IPS-NIHi11 (cell line): ENCODE measurements at regions not wholly inside any gene's neighbourhood (a gene's known extent, or its start where the extent isn't known, plus 50 kb on each side); places are given as distances from the start of the nearest gene placed in this dataset.

Experiments used
- DNase-seq: peaks from one replicate; pipeline ENCODE4 v3.0.0; 2012; ENCODE audit warnings: mixed read lengths, low spot score

DNA sequence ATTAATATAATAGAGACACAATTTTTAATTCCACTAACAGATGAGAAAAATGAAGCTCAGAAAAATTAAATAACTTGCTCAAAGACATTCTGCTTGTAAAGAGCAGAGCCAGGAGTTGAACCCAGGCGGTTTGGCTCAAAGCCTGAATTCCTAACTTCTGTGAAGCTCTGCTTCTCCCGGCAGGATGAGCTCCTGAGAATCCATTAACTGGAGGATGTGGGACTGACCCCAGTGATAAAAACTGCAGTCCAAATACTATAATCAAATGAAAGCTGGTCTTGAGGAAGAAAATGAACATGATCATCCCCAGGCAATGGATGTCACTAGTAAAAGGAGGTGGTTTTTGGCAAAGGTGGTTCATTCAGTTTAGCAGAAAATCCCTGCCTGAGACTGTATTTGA, 898.2 kb downstream of the CCSER2 start:
- DNase-seq = no peak

DNA sequence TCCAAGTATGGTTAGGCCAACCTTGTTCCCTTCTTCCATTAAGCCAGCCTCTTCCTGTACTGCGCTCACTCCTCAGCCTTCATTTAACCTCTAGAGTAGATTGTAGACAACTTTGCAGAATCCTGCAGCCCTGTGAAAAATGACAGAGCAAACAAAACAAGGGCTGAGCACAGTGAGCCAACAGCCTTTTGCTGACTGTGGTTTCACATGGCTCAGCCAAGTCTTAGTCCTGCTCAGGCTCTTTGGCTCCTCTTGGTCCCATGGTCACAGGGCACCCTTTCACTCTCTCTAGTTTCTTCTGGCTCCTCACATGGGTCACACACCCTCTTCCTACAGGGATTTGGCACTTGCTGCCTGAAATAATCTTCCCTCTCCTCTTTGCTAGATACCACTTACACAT, 900.3 kb downstream of the CCSER2 start:
- DNase-seq = no peak

DNA sequence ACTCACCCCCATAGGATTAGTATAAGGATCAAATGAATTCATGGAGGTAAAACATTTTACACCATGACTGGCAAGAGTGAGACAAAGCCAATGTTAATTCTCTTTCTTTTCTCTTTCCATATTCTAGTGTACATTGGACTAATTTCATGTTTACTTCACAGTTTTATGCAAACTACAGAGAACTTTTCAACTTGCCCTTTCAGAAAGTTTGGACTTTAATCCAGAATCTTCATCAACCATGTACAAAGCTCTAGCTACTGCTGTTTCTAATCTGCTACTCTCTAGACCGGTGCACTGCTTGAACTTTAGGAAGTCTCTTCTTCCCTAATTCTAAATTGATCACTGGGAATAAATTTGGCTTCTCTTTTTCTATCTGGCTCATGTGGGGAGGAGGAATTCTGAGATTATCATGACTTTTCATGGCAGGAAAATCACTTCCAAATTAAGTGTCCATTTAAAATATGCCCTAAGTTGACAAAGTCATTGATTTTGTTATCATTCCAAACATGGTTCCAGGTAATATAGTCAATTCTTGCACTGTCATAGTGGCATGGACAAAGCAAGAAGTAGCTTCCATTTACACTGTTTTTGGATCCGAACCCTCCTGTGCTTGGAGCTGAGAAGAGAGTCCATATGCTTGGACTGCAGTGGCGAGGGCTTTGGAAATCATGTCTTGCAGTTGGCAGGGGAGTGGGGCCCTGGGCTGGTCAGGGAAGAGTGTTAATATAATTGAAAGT, 903.3 kb downstream of the CCSER2 start:
- DNase-seq = no peak

DNA sequence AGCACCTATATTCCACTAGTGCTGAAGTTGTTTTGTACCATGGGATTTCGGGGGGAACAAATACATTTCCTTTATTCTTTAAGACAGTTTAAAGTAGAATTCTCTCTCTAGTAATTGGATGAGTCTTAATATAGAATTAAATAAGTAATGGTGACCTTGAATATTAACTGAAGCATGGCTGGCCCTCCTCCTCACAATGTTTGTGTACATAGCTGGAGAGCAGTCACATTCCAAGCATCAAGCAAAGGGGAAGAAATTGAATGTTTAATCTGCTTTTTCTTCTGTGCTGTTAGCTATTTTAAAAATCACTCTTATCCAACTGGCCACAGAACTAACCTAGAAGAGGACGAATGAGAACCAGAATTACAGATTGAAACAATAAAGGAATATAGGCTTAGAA, 906.9 kb downstream of the CCSER2 start:
- no peak for DNase-seq

DNA sequence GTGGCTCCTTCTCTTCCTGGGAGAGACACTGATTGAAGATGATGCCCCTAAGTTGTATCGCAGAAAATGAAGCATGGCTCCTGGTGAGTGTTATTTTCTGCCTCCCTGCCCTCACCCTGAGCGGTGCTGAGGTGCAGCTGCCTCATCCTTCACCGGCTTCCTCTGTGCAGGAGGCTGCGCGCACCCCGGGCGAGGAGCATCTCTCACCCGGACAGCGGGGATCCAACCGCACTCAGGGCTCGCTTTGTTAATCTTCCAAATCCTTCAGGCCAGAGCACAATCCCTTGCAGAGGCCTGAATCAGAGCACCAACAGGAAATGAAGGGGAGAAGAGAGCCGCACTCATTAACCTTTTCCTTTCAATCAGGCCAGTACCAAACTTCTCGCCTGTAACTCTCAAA, 910.3 kb downstream of the CCSER2 start:
- no peak for DNase-seq

DNA sequence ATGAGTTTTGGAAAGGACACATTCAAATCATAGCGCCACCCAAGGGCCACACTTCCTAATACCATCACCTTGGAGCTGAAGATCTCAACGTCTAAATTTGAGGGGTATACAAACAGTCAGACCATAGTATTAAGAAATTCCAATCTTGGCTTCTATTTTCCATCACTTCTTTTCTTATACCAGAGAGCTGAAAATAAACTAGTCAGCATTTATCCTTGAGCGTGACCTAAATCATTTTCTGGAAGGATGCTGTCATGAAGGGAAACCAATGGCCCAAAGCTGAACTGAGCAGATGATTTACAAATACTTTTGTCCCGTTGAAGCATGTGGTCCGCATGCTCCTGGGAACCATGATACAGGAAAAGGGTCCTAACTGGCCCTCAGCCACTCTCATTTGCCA, 921.9 kb downstream of the CCSER2 start:
- DNase-seq = no peak

DNA sequence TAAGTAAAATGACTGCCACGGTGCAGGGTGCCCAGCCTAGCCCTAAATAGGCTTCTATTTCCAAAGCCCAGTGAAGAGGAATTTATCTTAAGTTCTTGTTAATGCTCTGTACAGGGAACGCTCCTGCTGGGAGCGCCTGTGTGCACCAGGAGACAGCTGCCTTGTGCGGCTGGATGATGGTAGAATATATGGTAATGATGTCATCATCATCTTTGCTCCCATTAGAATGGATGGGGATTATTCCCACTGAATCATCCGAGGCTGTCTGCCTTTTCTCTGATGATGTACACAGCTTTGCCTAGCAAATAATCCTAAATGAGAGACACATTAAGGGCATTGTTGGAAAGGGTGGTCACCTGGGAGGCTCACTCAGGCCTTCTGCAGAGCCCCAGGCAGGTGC, 928.1 kb downstream of the CCSER2 start:
- no peak for DNase-seq

DNA sequence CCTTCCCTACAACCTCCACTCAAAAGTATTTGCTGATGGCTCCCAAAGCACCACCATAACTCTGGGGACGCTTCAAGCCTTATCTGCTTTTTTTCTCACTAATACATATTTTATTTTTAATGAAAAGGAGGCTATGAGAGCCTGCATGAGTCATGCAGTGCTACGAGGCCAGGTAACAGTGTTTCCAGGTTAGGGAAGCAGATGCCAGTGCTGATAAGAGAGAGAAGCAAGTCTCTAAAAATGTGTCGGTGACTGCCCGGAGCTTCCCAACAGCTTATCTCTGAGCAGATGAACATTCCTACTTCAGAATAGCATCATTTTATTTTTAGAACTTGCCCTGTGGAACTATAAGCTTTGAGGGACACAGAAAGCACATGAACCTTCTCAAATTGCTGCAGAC, 931.5 kb downstream of the CCSER2 start:
- no peak for DNase-seq

DNA sequence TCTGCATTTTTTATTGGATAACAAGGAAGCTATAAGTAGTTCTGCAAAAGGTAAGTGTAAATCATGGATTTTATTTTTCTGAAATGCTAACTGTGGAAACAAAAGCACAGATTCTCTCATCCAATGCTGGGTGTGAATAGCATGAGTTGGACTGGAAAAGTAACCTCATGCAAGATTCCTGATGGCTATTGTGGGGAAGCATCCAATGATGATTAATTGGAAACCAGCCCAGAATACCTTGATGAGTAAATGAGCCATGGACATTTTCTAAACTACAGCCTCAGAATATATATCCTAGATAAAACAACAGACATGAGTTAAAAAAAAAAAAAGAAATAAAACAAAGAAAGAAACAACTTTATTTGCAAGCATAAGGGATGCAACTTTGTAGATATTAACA, 934.6 kb downstream of the CCSER2 start:
- DNase-seq = no peak

DNA sequence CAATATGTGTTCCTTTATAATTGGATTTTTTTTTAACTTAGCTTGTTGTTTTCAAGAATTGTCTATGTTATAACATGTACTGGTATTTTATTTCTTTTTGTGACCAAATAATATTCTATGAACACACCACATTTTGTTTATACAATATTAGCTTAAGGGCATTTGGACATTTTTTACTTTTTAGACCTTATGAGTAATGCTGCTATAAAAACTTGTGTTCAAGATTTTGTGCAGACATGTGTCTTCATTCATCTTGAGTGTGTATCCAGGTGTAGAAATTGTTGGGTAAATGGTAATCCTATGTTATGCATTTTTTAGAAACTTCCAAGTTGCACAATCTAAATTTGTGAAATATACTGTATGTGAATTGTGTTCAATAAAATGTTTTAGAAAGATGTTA, 936.7 kb downstream of the CCSER2 start:
- no peak for DNase-seq

DNA sequence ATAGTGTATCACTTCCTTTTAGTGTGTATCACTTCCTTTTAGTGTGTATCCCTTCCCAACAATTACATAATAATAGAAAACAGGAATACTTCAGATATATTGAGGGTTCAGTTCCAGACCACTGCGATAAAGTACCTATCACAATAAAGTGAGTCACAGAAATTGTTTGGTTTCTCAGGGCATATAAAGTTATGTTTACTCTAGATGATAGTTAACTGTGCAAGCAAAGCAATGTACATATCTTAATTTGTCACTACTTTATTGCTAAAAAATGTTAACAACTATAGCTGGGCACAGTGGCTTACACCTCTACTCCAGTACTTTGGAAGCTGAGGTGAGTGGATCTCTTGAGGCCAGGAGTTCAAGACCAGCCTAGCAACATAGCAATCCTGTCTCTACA, 938.4 kb downstream of the CCSER2 start:
- no peak for DNase-seq

DNA sequence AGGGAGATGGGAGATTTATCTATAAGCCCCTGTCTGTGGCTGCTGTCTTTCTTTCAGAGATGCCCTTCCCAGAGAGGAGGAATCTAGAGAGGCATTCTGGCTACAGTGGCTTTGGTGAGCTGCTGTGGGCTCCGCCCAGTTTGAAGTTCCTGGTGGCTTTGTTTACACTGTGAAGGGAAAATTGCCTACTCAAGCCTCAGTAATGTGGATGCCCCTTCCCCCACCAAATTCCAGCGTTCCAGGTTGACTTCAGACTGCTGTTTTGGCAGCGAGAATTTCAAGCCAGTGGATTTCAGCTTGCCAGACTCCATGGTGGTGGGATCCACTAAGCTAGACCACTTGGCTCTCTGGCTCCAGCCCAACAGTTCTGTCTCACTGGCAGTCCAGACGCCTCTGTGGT, 951.6 kb downstream of the CCSER2 start:
- no peak for DNase-seq

DNA sequence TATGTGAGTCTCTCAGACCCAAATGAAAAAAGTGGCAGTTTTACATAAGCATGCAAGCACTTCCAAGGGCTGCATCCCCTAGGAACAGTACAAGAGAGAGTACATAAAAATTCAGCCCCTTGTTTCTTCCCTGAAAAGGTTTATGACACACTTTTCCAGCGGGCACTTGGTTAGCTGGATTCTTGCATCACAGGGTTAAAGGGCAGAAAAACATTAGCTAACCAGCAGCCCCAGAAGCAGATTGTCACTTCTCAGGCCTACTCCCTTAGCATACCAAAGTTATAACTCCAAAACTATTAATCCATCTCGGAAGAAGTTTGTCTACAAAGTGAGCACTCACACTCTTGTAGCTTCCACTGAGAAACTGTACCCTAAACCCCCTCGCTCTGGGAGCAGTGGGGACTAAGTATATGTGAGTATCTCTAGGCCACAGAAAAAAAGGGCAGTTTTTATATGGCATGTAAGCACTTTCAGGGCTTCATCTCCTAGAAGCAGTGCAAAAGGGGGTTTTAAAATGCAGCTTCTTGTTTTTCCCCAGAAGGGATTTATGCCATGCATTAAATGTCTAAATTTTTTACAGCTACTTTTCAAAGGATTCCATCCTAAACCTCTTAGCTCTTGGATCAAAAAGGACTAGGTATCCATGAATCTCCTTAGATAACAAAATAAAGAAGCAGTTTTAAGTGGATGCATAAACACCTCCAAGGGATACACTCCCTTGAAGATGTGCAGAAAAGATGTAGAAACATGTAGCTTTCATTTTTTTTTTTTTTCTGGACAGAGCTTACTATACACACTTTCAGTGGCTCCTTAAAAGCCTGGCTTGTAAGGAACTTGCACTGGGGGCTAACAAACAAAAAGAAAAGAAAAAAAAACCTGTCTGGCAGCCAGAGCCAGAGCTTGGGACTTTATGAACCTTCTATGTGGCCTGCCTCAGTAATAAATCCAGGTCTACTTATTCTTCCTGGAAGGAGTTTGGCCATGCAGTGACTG, 956.7 kb downstream of the CCSER2 start:
- DNase-seq = no peak

DNA sequence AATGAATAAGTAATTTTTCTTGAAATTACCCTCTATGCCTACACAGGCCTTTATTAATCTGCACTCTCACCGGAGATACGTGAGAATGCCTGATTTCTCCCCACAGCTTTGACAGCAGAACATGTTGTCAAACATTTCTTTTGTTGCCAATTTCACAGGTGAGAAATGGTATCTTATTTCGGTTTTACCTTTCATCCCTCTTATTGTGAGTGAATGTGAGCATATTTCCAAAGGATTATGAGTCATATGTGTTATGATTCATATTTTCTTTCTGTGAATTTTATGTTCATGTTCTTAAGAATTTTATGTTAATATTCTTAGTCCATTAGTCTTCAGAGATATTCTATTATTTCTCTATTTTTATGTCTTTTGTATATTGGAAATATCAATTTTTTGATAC, 965.1 kb downstream of the CCSER2 start:
- no peak for DNase-seq

DNA sequence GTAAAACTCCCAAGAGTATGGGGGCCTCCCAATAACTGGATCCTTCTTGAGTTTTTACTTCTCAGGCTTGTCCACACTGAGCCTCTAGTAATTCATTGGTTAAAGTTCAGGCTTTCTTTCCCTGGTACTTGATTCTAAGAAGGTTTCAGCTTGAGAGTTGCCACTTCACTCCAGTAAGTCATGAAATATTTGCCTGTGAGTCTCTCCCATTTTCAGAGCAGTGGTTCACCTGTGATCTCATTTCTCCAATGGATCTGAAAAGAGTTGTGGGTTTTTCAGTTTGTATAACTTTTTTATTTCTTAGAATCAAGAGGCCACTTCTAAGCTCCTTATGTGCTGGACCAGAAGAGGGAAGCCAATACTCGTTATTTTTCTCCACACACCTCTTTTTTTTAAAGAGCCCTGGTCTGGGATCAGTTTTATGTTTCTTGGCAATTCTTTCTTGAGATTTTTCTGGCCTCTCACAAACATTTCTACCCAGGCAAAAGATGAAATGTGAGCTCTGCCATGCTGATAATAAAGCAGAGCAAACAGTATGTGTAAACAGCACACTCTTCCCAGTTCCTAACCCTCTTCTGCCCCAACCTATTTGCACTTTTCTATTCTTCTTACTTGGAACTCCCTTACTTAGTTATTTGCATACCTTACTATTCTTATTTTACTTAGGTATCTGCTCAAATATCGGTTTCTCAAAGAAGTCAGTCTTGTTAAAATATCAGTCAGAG, 983.4 kb downstream of the CCSER2 start:
- no peak for DNase-seq

DNA sequence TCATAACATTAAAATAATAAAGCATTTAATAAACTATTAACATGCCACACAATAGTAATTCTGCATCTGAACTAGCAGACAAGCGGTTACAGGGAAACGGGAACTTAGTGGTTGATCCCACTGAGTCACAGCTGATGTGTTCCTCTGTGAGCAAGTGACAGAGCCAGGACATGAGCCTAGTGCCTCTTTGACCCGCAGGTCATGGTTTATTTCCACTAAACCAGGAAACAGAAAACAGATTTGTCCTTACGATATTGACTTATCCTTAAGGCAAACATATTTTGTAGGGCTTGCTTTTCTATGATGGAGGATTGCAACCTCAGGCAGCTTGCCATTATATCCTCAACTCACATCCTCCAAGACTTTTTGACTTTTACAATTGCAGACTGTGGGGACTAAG, 987.3 kb downstream of the CCSER2 start:
- no peak for DNase-seq

DNA sequence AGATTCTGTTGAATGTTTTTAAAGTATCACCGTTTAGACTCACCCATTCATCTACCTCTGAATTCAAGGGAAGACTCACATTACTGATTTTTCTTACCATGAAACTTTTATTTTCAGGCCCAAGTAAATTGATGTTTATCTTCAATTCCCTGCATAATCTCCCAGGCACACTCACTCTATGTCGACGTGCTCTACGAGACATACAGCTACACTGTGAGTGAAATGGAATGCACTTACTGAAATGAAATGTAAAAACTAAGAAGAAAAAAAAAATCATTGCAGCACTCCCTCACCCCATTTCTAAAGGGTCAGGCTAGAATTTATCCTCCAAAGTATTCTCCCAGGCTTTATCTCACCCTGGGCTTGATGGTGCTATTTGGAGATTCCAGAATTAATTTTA, 987.9 kb downstream of the CCSER2 start:
- DNase-seq = no peak

DNA sequence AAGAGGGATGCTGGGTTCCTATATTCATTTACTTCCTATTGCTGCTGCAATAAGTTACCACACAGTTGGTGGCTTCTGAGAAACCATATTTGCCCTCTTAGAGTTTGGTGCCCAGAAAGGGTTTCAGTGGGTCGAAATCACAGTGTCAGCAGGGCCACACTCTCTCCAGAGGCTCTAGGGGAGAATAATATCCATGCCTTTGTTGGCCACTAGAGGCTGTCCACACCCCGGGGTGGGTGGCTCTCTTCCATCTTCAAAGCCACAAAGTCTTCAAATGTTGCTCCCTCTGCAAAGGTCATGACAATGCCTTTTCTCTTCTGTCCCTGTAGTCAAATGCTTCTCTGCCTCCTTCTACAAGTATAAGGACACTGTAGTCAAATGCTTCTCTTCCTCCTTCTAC, 989.4 kb downstream of the CCSER2 start:
- peak; percentile 27 for DNase-seq

DNA sequence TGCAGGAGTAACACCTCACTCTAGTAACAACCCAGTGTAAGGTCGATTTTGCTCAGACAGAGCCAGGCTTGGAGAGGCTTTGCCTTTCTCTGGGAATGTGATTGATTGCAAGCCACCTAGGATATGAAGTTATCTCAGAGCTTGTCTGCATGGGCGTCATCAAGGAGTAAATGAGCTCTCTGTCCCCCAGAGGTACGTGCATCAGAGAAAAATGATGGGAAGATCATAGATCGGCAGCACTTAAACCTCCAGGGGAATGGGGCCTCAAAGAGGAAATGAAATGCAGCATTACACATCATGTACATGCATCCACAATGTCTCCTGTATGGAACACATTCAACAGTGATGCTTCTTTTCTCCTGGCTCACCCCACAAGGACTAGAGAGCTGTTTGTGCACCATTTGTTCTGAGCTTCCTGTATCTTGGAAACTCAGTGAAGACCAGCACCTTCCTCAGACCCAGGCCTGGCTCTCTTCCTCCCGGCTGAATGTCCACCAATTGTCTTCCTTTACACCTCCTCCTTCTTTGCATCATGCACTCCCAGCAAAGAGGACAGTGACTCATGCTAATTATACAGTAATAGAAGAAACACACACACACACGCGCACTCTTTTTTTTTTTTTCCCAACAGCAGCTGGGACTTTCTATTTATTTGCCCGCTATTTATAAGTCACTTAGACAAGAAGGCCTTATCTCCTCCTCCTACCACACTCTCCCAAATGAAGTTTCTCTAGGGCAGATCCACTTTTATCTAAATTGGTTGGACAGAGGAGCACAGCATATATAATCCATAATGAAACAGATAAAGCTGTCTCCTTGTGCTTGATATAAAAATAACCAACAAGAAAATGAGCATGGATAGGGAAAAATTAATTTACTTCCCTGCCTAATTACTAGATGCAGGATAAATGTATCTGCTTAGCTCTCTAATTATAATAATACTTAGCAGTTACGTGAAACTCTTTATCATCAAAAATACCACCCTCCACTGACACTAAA, 990.7 kb downstream of the CCSER2 start:
- DNase-seq = no peak

DNA sequence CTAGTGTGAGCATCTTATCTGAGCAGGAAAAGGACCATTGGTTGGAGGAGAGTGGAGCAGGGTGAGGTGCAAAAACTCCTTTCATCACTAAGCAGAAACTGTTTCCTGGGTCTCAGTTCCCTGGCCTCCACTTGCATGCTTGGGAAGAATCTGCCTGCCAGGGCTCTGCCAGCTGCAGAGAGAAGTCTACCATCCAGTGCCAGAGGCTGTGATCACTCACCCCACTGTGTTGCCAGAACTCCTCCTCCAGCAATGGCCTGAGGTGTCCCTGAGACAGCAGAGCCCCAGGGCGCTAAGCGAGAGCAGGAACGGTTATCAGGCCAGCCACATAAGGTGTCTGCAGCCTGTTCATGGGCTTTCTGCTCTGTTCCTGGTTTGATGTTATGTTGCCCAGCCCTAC, 991.4 kb downstream of the CCSER2 start:
- DNase-seq = no peak

DNA sequence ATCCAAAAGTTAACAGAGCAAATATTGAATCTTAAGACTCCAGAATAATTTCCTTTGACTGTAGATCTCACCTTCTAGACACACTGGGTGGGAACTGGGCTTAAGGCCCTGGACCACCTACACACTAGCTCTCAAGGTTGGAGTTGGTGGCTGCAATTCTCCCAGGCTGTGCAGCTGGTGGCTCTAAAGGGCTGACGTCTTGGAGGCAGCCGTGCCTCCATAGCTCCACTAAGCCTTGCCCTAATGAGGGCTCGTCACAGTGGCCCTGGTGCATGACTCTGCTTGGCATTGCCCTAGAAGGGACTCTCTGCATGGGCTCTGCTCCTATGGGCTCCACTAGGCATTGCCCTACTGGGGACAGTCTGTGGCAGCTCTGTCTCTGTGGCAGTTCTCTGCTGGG, 1005.2 kb downstream of the CCSER2 start:
- DNase-seq = no peak
